ENCODE measurements at regions not wholly inside any gene's neighbourhood (a gene's known extent, or its start where the extent isn't known, plus 50 kb on each side); places are given as distances from the start of the nearest gene placed in this dataset.
"Not testable (repeated sequence)": the region's sequence is repeated elsewhere in the genome, so short reads cannot be mapped to it uniquely, and the experiment has no call there.

DNA sequence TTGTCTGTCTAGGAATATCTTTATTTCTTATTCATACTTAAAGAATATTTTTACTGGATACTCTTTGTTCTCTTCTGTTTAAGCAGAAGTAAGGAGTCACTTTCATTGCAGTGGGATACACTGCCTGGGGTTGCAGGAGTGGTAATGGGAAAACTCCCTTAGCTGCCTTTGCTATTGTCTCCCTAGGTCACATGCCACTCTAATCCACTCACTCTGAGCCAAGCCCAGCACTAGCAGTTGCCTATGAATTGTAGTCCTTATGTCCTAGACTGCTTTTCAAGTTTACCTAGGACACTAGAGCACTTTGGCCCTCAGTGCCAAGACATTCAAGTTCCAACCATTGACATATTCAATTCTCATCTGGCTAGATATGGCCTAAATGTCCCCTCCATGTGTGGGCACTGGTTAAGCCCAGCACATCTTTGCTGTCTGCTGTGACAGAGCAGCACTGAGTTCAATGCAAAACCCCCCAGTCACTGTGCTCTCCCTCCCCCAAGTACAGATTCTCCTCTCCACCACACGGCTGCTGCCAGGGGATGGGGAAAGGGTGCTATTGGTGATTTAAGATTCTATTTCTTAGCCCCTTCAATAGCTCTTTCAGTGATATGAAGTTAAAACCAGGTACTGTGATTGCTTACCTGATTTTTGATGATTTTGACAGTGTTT, 991.7 kb upstream of the KCND2 start:
- DNase-seq (no peak), ATAC-seq (no peak)
- TF ChIP-seq, protein P1, sequence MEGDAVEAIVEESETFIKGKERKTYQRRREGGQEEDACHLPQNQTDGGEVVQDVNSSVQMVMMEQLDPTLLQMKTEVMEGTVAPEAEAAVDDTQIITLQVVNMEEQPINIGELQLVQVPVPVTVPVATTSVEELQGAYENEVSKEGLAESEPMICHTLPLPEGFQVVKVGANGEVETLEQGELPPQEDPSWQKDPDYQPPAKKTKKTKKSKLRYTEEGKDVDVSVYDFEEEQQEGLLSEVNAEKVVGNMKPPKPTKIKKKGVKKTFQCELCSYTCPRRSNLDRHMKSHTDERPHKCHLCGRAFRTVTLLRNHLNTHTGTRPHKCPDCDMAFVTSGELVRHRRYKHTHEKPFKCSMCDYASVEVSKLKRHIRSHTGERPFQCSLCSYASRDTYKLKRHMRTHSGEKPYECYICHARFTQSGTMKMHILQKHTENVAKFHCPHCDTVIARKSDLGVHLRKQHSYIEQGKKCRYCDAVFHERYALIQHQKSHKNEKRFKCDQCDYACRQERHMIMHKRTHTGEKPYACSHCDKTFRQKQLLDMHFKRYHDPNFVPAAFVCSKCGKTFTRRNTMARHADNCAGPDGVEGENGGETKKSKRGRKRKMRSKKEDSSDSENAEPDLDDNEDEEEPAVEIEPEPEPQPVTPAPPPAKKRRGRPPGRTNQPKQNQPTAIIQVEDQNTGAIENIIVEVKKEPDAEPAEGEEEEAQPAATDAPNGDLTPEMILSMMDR (IDR thresholded peaks at IDR 0.05), result no peak
- no CpG with 5 or more reads among the region's 1 CpG for WGBS (ENCODE audit: insufficient coverage)
- no peaks in the 10 kb centered on the region for H3K4me1 ChIP-seq (ENCODE audit: control insufficient read depth, insufficient read depth, low read length)
- H3K4me3 ChIP-seq (ENCODE audit: low read length), result no peak overlapping the region
- Mint-ChIP-seq H3K9me3 (peaks cover 7 to 28% of the 10 kb centered on the region in 2 donors), H3K36me3 (no peaks in the 10 kb centered on the region), H3K4me3 (no peak overlapping the region), H3K27me3 (ENCODE audit: low read depth in 2 of 2) (no peaks in the 10 kb centered on the region), H3K27ac (no peak overlapping the region), H3K4me1 (no peaks in the 10 kb centered on the region)
- no peak overlapping the region for H3K27ac ChIP-seq (ENCODE audit: low read length)
- intact Hi-C loops (cut with micrococcal nuclease), result no loop called here
- H3K9me3 ChIP-seq (ENCODE audit: control insufficient read depth, insufficient read depth, low read length), result peaks cover 3% of the 10 kb centered on the region
- no peaks in the 10 kb centered on the region for H3K36me3 ChIP-seq (ENCODE audit: control insufficient read depth, insufficient read depth, low read length)
- H3K27me3 ChIP-seq (ENCODE audit: control insufficient read depth, insufficient read depth, low read length), result no peaks in the 10 kb centered on the region

DNA sequence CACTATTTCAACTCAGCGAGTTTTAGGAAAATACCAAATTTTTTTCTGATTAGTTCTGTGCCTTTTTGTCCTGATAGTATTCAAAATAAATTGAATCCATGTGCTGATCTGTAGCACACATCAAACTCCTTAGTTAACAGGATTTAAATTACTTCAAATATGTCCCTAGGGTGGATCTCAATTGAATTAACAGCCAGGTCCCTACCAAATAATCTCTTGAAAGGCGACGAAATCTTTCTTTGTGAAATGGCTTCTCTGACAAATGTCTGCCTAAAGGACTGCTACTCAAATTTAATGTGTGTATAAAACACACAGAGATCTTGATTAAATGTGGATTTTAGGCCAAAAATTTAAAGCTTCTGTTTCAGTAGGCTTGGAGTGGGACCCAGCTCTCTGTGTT, 989.6 kb upstream of the KCND2 start:
- Histone ChIP-seq H3K9me3 (ENCODE audit: control insufficient read depth, insufficient read depth, low read length) (peaks cover 3% of the 10 kb centered on the region), H3K27me3 (ENCODE audit: control insufficient read depth, insufficient read depth, low read length) (no peaks in the 10 kb centered on the region), H3K4me3 (ENCODE audit: low read length) (no peak overlapping the region), H3K36me3 (ENCODE audit: control insufficient read depth, insufficient read depth, low read length) (no peaks in the 10 kb centered on the region), H3K4me1 (ENCODE audit: control insufficient read depth, insufficient read depth, low read length) (no peaks in the 10 kb centered on the region), H3K27ac (ENCODE audit: low read length) (no peak overlapping the region)
- no peak for DNase-seq
- no peak overlapping the region for H3K27ac Mint-ChIP-seq
- TF ChIP-seq, protein P1 (IDR thresholded peaks at IDR 0.05), result no peak
- peaks cover 5 to 21% of the 10 kb centered on the region in 2 donors for H3K9me3 Mint-ChIP-seq
- 96% methylated on average over 2 of the region's 3 CpGs for WGBS (ENCODE audit: insufficient coverage)
- no peak overlapping the region for H3K4me3 Mint-ChIP-seq
- intact Hi-C loops (cut with micrococcal nuclease), result no loop called here
- no peaks in the 10 kb centered on the region for H3K4me1 Mint-ChIP-seq
- no peak for ATAC-seq
- no peaks in the 10 kb centered on the region for H3K36me3 Mint-ChIP-seq
- H3K27me3 Mint-ChIP-seq (ENCODE audit: low read depth in 2 of 2), result no peaks in the 10 kb centered on the region

DNA sequence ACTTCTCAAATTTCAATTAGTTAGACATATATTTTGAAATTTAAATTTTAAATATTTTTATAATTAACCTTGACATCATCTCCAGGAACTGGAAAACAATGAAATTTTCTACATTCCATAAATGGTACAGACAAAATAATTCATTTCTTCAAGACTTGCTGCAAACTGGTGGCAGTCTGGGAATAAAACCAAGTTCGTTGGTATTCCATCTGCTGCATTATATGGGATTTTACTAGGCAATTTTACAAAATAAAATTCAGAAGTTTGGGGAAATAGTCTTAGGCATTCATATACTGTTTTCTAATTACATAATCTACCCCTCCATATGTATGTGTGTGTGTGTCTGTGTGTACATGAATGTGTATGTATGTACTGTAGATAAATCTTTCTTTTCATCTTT, 984.6 kb upstream of the KCND2 start:
- Mint-ChIP-seq H3K36me3 (no peaks in the 10 kb centered on the region), H3K27me3 (ENCODE audit: low read depth in 2 of 2) (no peaks in the 10 kb centered on the region), H3K27ac (no peak overlapping the region), H3K4me3 (no peak overlapping the region), H3K9me3 (peaks cover 2 to 8% of the 10 kb centered on the region in 2 donors), H3K4me1 (no peaks in the 10 kb centered on the region)
- Histone ChIP-seq H3K4me3 (ENCODE audit: low read length) (no peak overlapping the region), H3K27me3 (ENCODE audit: control insufficient read depth, insufficient read depth, low read length) (no peaks in the 10 kb centered on the region), H3K9me3 (ENCODE audit: control insufficient read depth, insufficient read depth, low read length) (no peaks in the 10 kb centered on the region), H3K27ac (ENCODE audit: low read length) (no peak overlapping the region), H3K4me1 (ENCODE audit: control insufficient read depth, insufficient read depth, low read length) (no peaks in the 10 kb centered on the region), H3K36me3 (ENCODE audit: control insufficient read depth, insufficient read depth, low read length) (no peaks in the 10 kb centered on the region)
- intact Hi-C loops (cut with micrococcal nuclease), result no loop called here
- TF ChIP-seq, protein P1 (IDR thresholded peaks at IDR 0.05), result no peak
- ATAC-seq (no peak), DNase-seq (no peak)
- WGBS (ENCODE audit: insufficient coverage), result 86% methylated on average over 1 of the region's 1 CpG

DNA sequence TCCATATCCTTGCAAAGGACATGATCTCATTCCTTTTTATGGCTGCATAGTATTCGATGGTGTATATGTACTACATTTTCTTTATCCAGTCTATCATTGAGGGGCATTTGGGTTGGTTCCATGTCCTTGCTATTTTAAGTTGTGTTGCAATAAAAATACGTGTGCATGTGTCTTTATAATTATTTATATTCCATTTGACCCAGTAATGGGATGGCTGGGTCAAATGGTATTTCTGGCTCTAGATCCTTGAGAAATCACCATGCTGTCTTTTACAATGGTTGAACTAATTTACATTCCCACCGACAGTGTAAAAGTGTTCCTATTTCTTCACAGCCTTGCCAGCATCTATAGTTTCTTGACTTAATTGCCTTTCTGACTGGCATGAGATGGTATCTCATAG, 972.6 kb upstream of the KCND2 start:
- H3K4me3 Mint-ChIP-seq; H3K27me3 Mint-ChIP-seq (ENCODE audit: low read depth in 2 of 2); H3K27me3 ChIP-seq (ENCODE audit: control insufficient read depth, insufficient read depth, low read length); H3K4me1 ChIP-seq (ENCODE audit: control insufficient read depth, insufficient read depth, low read length); H3K36me3 ChIP-seq (ENCODE audit: control insufficient read depth, insufficient read depth, low read length); ATAC-seq; H3K27ac Mint-ChIP-seq; H3K4me1 Mint-ChIP-seq; H3K36me3 Mint-ChIP-seq; DNase-seq; H3K4me3 ChIP-seq (ENCODE audit: low read length); H3K9me3 ChIP-seq (ENCODE audit: control insufficient read depth, insufficient read depth, low read length); H3K27ac ChIP-seq (ENCODE audit: low read length); intact Hi-C loops (cut with micrococcal nuclease): not testable (repeated sequence)
- WGBS (ENCODE audit: insufficient coverage), result 78% methylated on average over 2 of the region's 3 CpGs
- H3K9me3 Mint-ChIP-seq, result peaks cover 10 to 29% of the 10 kb centered on the region in 2 donors

Measured in natural killer cell (primary cell).